ENCODE measurements at regions not wholly inside any gene's neighbourhood (a gene's known extent, or its start where the extent isn't known, plus 50 kb on each side); places are given as distances from the start of the nearest gene placed in this dataset.
"Not testable (repeated sequence)": the region's sequence is repeated elsewhere in the genome, so short reads cannot be mapped to it uniquely, and the experiment has no call there.

DNA sequence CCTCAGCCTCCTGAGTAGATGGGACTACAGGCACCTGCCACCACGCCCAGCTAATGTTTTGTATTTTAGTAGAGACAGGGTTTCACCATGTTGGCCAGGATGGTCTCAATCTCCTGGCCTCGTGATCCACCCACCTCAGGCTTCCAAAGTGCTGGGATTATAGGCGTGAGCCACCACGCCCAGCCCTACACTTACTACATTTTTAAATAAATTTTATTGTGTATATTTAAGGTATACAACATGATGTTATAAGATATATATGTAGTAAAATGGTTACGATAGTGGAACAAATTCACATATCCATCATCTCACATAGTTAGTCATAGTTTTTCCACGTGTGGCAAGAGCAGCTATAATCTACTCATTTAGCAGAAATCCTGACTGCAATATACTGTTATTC is 189.6 kb downstream of the TMEM114 start:
- not testable (repeated sequence) for H3K4me3 Mint-ChIP-seq, H3K27ac Mint-ChIP-seq

DNA sequence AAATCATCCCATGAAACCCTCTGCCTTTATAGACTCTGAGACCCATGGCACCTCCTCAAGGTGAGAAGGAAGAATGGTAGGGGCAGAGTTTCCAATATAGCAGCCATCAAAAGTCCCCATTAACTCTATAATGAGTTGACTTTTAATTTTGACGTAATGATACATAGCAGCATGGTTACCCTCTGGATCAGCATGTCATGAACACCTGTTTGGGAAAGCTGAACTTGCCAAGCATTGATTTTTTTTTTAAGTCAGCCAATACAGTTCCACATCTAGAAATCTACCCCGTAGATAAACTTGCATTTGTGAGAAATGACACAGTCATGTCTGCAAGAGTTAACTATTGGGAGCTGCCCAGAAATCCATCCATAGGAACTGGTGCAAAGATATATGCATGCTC is 191.8 kb downstream of the TMEM114 start:
- CTCF ChIA-PET: no interaction called here

More for the DNA sequence above, 189.6 kb downstream of the TMEM114 start:
- H3K9me3 Mint-ChIP-seq; H3K27me3 Mint-ChIP-seq; POLR2A ChIA-PET; H3K9me3 ChIP-seq (ENCODE audit: low read length); H3K27ac ChIP-seq (ENCODE audit: low read depth, low read length); H3K4me1 Mint-ChIP-seq; CTCF ChIA-PET; H3K27me3 ChIP-seq (ENCODE audit: insufficient read depth, low read length, poor library complexity, severe bottlenecking); H3K36me3 Mint-ChIP-seq; DNase-seq; H3K4me3 ChIP-seq (ENCODE audit: low read length); H3K36me3 ChIP-seq (ENCODE audit: insufficient read depth, low read length); H3K4me1 ChIP-seq (ENCODE audit: insufficient read depth, low read length): not testable (repeated sequence)

DNA sequence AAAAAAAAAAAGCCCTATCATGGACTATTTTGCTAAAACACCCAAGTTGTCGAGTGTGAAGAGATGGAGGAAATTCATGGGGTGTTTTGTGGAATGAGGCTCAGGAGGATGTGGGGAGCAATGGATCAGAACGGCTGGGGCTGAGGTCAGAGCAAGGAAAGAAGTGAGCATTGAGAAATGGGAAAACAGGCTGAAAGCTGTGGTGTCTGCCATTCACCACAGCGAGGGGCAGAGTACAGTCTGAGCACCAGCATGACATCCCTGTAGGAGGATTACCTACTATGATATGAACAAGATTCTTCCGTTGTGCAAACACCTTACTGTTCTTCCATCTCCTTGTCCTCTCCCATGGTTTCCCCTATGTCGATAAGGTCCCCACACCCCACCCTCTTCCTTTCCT is 193.1 kb downstream of the TMEM114 start:
- Mint-ChIP-seq H3K9me3 (peaks cover 0 to 10% (median 4%) of the 10 kb centered on the region in 5 donors), H3K4me3 (no peak overlapping the region), H3K27ac (no peak overlapping the region), H3K36me3 (no peaks in the 10 kb centered on the region), H3K27me3 (peaks cover 0 to 2% of the 10 kb centered on the region in 2 donors), H3K4me1 (no peaks in the 10 kb centered on the region)
- Histone ChIP-seq H3K27ac (ENCODE audit: low read depth, low read length) (no peak overlapping the region), H3K9me3 (ENCODE audit: low read length) (no peaks in the 10 kb centered on the region), H3K36me3 (ENCODE audit: insufficient read depth, low read length) (no peaks in the 10 kb centered on the region), H3K4me1 (ENCODE audit: insufficient read depth, low read length) (no peaks in the 10 kb centered on the region), H3K4me3 (ENCODE audit: low read length) (no peak overlapping the region), H3K27me3 (ENCODE audit: insufficient read depth, low read length, poor library complexity, severe bottlenecking) (no peaks in the 10 kb centered on the region)
- ChIA-PET POLR2A (no interaction called here), CTCF (no interaction called here)
- DNase-seq: no peak

More for the DNA sequence above, 191.8 kb downstream of the TMEM114 start:
- peaks cover 0 to 8% (median 4%) of the 10 kb centered on the region in 5 donors for H3K9me3 Mint-ChIP-seq
- DNase-seq: no peak
- Histone ChIP-seq H3K36me3 (ENCODE audit: insufficient read depth, low read length) (no peaks in the 10 kb centered on the region), H3K4me3 (ENCODE audit: low read length) (no peak overlapping the region), H3K4me1 (ENCODE audit: insufficient read depth, low read length) (no peaks in the 10 kb centered on the region), H3K9me3 (ENCODE audit: low read length) (no peaks in the 10 kb centered on the region), H3K27me3 (ENCODE audit: insufficient read depth, low read length, poor library complexity, severe bottlenecking) (no peaks in the 10 kb centered on the region), H3K27ac (ENCODE audit: low read depth, low read length) (no peak overlapping the region)
- H3K27me3 Mint-ChIP-seq: peaks cover 0 to 2% of the 10 kb centered on the region in 2 donors
- no peaks in the 10 kb centered on the region for H3K4me1 Mint-ChIP-seq
- no peak overlapping the region for H3K27ac Mint-ChIP-seq
- H3K36me3 Mint-ChIP-seq: no peaks in the 10 kb centered on the region
- POLR2A ChIA-PET: no interaction called here
- no peak overlapping the region for H3K4me3 Mint-ChIP-seq

DNA sequence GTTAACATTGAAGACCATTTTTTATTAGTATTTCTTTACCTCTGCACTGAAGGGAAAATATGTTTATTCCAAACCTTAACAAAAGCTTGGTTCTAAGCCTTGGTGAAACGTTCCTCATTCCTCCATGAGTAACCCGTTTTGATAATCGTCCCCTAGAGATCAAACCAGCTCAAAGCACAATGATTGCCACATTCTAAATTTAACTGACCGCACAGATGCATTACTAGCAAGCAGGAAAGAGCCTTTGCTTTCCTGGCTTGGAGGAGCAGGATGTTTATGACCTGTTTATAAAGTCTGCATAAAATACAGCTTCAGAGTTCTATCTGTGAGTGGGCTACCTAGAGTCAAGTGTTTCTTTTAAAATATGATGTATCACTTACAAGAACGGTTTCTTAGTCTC is 193.8 kb downstream of the TMEM114 start:
- no peak for DNase-seq

DNA sequence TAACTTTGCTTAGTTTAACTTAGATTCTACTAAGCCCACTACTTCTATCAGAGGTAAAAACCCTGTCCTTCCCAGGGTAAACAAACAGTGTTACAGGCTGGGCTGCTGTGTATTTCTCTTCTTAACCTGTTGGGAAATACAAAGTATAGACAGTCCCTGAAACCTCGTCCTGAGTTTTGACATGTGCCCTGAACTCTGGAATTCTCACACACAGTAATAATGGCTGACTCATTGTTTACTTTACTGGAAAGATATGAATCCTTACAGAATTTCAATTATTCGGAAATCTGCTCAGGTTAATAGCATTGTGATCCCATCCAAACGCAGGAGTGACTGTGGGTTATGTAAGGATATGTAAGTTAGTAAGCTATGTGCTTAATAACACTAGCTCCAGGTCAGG is 199.1 kb downstream of the TMEM114 start:
- no peaks in the 10 kb centered on the region for H3K4me1 Mint-ChIP-seq
- no peak overlapping the region for H3K4me3 Mint-ChIP-seq
- POLR2A ChIA-PET: no interaction called here

More for the DNA sequence above, 193.8 kb downstream of the TMEM114 start:
- Mint-ChIP-seq H3K9me3 (peaks cover 0 to 10% (median 4%) of the 10 kb centered on the region in 5 donors), H3K4me3 (no peak overlapping the region), H3K27me3 (peaks cover 0 to 2% of the 10 kb centered on the region in 2 donors), H3K36me3 (no peaks in the 10 kb centered on the region), H3K27ac (no peak overlapping the region), H3K4me1 (no peaks in the 10 kb centered on the region)
- H3K27me3 ChIP-seq (ENCODE audit: insufficient read depth, low read length, poor library complexity, severe bottlenecking): no peaks in the 10 kb centered on the region
- no peaks in the 10 kb centered on the region for H3K9me3 ChIP-seq (ENCODE audit: low read length)
- no peak overlapping the region for H3K4me3 ChIP-seq (ENCODE audit: low read length)
- no peaks in the 10 kb centered on the region for H3K36me3 ChIP-seq (ENCODE audit: insufficient read depth, low read length)
- H3K27ac ChIP-seq (ENCODE audit: low read depth, low read length): no peak overlapping the region
- CTCF ChIA-PET: no interaction called here
- POLR2A ChIA-PET: no interaction called here
- H3K4me1 ChIP-seq (ENCODE audit: insufficient read depth, low read length): no peaks in the 10 kb centered on the region

DNA sequence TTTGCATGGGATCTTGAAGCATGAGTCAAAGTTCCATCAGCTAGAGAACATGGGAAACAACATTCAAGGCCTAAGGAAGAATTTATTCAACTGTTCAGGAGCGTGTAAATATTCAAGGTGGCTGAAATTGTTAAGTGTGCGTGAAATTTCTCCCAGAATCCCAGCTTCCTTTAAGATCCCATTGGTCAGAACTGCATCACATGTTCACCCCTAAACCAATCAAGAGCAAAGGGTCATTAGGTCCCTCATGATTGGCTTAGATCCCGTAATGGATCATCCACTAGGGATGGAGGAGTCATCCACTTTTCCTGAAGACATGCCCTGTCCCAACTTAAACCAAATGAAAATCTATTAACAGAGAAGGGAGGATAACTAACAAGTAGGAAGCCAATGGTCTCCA is 201.6 kb downstream of the TMEM114 start:
- ChIA-PET POLR2A (no interaction called here), CTCF (no interaction called here)
- Mint-ChIP-seq H3K9me3 (peaks cover 0 to 5% (median 0%) of the 10 kb centered on the region in 5 donors), H3K36me3 (no peaks in the 10 kb centered on the region), H3K4me1 (no peaks in the 10 kb centered on the region), H3K27me3 (no peaks in the 10 kb centered on the region), H3K27ac (no peak overlapping the region), H3K4me3 (no peak overlapping the region)
- Histone ChIP-seq H3K36me3 (ENCODE audit: insufficient read depth, low read length) (no peaks in the 10 kb centered on the region), H3K27me3 (ENCODE audit: insufficient read depth, low read length, poor library complexity, severe bottlenecking) (no peaks in the 10 kb centered on the region), H3K27ac (ENCODE audit: low read depth, low read length) (no peak overlapping the region), H3K4me1 (ENCODE audit: insufficient read depth, low read length) (no peaks in the 10 kb centered on the region), H3K9me3 (ENCODE audit: low read length) (no peaks in the 10 kb centered on the region), H3K4me3 (ENCODE audit: low read length) (no peak overlapping the region)
- no peak for DNase-seq

More for the DNA sequence above, 199.1 kb downstream of the TMEM114 start:
- H3K27me3 ChIP-seq (ENCODE audit: insufficient read depth, low read length, poor library complexity, severe bottlenecking): no peaks in the 10 kb centered on the region
- H3K9me3 ChIP-seq (ENCODE audit: low read length): no peaks in the 10 kb centered on the region
- Mint-ChIP-seq H3K27me3 (no peaks in the 10 kb centered on the region), H3K9me3 (peaks cover 0 to 7% (median 2%) of the 10 kb centered on the region in 5 donors), H3K36me3 (no peaks in the 10 kb centered on the region), H3K27ac (no peak overlapping the region)
- no peaks in the 10 kb centered on the region for H3K36me3 ChIP-seq (ENCODE audit: insufficient read depth, low read length)
- no peaks in the 10 kb centered on the region for H3K4me1 ChIP-seq (ENCODE audit: insufficient read depth, low read length)
- no peak overlapping the region for H3K4me3 ChIP-seq (ENCODE audit: low read length)
- no peak for DNase-seq
- CTCF ChIA-PET: no interaction called here
- no peak overlapping the region for H3K27ac ChIP-seq (ENCODE audit: low read depth, low read length)

DNA sequence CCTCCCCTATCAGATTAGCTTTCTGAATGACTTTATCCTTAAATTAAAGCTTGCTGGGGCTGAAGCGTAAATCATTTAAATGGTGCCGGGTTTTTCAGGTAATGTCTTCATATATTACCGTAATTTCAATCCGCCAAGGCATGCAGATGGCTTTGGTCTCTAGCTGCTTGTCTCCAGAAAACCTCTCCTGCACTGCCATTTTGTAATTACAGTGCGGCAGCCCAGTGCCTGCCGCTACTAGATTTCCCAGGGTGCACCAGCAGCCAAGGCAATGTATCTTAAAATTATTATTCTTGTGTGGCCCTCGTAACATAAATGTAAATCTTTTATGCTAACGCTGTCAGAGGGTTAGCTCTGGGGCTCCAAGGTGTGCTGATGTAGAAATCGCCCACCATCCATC is 208.5 kb downstream of the TMEM114 start:
- Mint-ChIP-seq H3K4me1 (no peaks in the 10 kb centered on the region), H3K27ac (no peak overlapping the region), H3K4me3 (no peak overlapping the region), H3K9me3 (peaks cover 0 to 9% (median 6%) of the 10 kb centered on the region in 5 donors), H3K27me3 (no peaks in the 10 kb centered on the region), H3K36me3 (peaks cover 0 to 1% (median 0%) of the 10 kb centered on the region in 3 donors)
- DNase-seq: no peak
- ChIA-PET CTCF (no interaction called here), POLR2A (no interaction called here)
- H3K4me1 ChIP-seq (ENCODE audit: insufficient read depth, low read length): no peaks in the 10 kb centered on the region
- no peak overlapping the region for H3K4me3 ChIP-seq (ENCODE audit: low read length)
- no peaks in the 10 kb centered on the region for H3K9me3 ChIP-seq (ENCODE audit: low read length)
- no peaks in the 10 kb centered on the region for H3K27me3 ChIP-seq (ENCODE audit: insufficient read depth, low read length, poor library complexity, severe bottlenecking)
- no peaks in the 10 kb centered on the region for H3K36me3 ChIP-seq (ENCODE audit: insufficient read depth, low read length)
- H3K27ac ChIP-seq (ENCODE audit: low read depth, low read length): no peak overlapping the region

DNA sequence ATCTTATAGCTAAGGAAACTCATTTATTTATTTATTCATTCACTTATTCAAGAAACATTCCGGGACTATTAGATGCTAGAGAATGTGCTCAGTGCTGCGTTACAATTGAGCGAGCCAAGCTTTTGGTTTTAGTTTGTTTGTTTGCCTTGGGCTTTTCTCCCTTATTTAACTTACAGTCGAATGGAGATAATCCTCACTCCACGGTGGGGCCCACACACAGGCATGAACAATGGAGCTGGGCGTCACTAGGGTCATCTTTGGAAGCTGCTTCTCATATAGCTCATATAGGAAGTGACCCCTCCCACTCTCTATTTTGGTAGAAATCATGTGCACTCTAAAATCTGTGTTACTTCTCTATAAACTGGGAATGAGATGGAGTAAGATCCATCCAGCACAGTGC is 210.0 kb downstream of the TMEM114 start:
- Mint-ChIP-seq H3K4me3 (no peak overlapping the region), H3K27ac (no peak overlapping the region), H3K36me3 (peaks cover 0 to 1% (median 0%) of the 10 kb centered on the region in 3 donors), H3K4me1 (no peaks in the 10 kb centered on the region), H3K27me3 (no peaks in the 10 kb centered on the region), H3K9me3 (peaks cover 0 to 9% (median 6%) of the 10 kb centered on the region in 5 donors)
- DNase-seq: no peak
- no peaks in the 10 kb centered on the region for H3K27me3 ChIP-seq (ENCODE audit: insufficient read depth, low read length, poor library complexity, severe bottlenecking)
- CTCF ChIA-PET: no interaction called here
- H3K27ac ChIP-seq (ENCODE audit: low read depth, low read length): no peak overlapping the region
- POLR2A ChIA-PET: no interaction called here
- H3K4me1 ChIP-seq (ENCODE audit: insufficient read depth, low read length): no peaks in the 10 kb centered on the region
- H3K36me3 ChIP-seq (ENCODE audit: insufficient read depth, low read length): no peaks in the 10 kb centered on the region
- no peak overlapping the region for H3K4me3 ChIP-seq (ENCODE audit: low read length)
- H3K9me3 ChIP-seq (ENCODE audit: low read length): no peaks in the 10 kb centered on the region

DNA sequence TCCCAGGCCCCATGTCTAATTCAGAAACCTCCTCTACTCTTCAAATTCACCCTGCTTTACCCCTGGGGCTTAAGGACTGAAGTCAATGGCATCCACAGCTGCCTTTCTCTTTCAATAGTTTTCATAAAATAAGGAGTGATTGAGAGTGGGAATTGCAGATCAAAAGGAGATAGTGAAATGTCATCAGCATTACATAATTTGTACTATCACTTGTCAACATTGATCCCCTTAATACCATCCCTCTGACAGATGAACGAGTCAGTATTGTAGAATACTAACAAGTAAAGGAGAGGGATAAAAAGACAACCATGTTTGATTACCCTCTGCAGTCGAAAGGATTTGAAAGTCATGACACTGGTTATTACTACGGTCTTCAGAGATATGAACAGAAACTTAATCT is 212.4 kb downstream of the TMEM114 start:
- Histone ChIP-seq H3K36me3 (ENCODE audit: insufficient read depth, low read length) (no peaks in the 10 kb centered on the region), H3K9me3 (ENCODE audit: low read length) (no peaks in the 10 kb centered on the region), H3K27me3 (ENCODE audit: insufficient read depth, low read length, poor library complexity, severe bottlenecking) (no peaks in the 10 kb centered on the region), H3K27ac (ENCODE audit: low read depth, low read length) (no peak overlapping the region), H3K4me1 (ENCODE audit: insufficient read depth, low read length) (no peaks in the 10 kb centered on the region), H3K4me3 (ENCODE audit: low read length) (no peak overlapping the region)
- DNase-seq: no peak
- Mint-ChIP-seq H3K4me3 (no peak overlapping the region), H3K36me3 (peaks cover 0 to 1% (median 0%) of the 10 kb centered on the region in 3 donors), H3K9me3 (peaks cover 0 to 15% (median 6%) of the 10 kb centered on the region in 5 donors), H3K27ac (no peak overlapping the region), H3K4me1 (no peaks in the 10 kb centered on the region), H3K27me3 (no peaks in the 10 kb centered on the region)
- ChIA-PET POLR2A (no interaction called here), CTCF (no interaction called here)

Data from CD8-positive, alpha-beta memory T cell (primary cell).